ENCODE measurements at regions not wholly inside any gene's neighbourhood (a gene's known extent, or its start where the extent isn't known, plus 50 kb on each side); places are given as distances from the start of the nearest gene placed in this dataset.

GRCh38 chr7:27389496-27389895 lies 146.9 kb downstream of the EVX1 start:
- TF ChIP-seq, protein P1, sequence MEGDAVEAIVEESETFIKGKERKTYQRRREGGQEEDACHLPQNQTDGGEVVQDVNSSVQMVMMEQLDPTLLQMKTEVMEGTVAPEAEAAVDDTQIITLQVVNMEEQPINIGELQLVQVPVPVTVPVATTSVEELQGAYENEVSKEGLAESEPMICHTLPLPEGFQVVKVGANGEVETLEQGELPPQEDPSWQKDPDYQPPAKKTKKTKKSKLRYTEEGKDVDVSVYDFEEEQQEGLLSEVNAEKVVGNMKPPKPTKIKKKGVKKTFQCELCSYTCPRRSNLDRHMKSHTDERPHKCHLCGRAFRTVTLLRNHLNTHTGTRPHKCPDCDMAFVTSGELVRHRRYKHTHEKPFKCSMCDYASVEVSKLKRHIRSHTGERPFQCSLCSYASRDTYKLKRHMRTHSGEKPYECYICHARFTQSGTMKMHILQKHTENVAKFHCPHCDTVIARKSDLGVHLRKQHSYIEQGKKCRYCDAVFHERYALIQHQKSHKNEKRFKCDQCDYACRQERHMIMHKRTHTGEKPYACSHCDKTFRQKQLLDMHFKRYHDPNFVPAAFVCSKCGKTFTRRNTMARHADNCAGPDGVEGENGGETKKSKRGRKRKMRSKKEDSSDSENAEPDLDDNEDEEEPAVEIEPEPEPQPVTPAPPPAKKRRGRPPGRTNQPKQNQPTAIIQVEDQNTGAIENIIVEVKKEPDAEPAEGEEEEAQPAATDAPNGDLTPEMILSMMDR (IDR thresholded peaks at IDR 0.05): no peak
- TF ChIP-seq POLR2A (IDR thresholded peaks at IDR 0.05): no peak

All from right lobe of liver (tissue), 4 donors.